ENCODE measurements at regions not wholly inside any gene's neighbourhood (a gene's known extent, or its start where the extent isn't known, plus 50 kb on each side); places are given as distances from the start of the nearest gene placed in this dataset.
"Not testable (repeated sequence)": the region's sequence is repeated elsewhere in the genome, so short reads cannot be mapped to it uniquely, and the experiment has no call there.

DNA sequence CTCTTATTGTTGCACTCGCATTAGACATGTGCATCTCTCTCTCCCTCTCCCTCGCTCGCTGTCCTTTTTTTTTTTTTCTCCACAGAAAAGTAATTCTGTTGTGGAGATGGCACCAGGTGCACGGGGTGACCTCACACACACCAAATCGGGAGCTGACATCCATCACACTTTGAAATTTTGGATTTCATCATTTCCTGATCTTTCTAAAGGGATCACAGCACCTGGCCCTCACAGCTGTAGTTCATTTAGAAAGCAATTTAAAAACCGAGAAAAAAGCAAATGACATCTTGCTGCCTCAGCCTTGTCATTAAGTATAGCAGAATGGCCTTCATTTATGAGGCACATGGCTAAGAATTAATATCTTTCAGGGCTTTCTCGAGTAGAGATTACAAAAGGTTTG, 717.2 kb downstream of the RNF144A start:
- no peak for DNase-seq (ENCODE audit: low read depth)
- TF ChIP-seq, protein P1, sequence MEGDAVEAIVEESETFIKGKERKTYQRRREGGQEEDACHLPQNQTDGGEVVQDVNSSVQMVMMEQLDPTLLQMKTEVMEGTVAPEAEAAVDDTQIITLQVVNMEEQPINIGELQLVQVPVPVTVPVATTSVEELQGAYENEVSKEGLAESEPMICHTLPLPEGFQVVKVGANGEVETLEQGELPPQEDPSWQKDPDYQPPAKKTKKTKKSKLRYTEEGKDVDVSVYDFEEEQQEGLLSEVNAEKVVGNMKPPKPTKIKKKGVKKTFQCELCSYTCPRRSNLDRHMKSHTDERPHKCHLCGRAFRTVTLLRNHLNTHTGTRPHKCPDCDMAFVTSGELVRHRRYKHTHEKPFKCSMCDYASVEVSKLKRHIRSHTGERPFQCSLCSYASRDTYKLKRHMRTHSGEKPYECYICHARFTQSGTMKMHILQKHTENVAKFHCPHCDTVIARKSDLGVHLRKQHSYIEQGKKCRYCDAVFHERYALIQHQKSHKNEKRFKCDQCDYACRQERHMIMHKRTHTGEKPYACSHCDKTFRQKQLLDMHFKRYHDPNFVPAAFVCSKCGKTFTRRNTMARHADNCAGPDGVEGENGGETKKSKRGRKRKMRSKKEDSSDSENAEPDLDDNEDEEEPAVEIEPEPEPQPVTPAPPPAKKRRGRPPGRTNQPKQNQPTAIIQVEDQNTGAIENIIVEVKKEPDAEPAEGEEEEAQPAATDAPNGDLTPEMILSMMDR (IDR thresholded peaks at IDR 0.05; ENCODE audit: low read length, missing control alignments) = no peak
- H3K4me3 ChIP-seq (replicated peaks; ENCODE audit: low read depth, low read length) = no peak overlapping the region

DNA sequence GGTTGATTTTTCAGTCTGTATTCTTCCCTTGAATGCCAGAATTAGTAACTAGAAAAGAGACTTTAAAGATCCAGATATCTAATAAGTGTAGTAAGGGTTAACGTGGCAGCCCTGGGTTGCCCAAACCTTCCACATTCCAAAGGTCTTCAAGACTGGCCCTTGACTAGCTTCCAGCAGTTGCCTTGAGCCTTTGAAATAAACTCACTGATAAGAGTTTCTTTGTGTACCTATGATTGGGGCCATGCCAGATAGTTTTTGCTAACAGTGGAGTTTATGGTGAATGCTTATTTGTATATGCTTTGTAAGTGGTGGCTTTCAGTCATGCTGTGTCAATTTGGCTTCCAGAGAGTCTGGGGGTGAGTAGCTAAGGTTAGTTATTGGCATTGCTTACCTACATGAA, 722.3 kb downstream of the RNF144A start:
- no peak overlapping the region for H3K4me3 ChIP-seq (replicated peaks; ENCODE audit: low read depth, low read length)
- DNase-seq (ENCODE audit: low read depth) = no peak
- TF ChIP-seq, protein P1 (IDR thresholded peaks at IDR 0.05; ENCODE audit: low read length, missing control alignments) = no peak

DNA sequence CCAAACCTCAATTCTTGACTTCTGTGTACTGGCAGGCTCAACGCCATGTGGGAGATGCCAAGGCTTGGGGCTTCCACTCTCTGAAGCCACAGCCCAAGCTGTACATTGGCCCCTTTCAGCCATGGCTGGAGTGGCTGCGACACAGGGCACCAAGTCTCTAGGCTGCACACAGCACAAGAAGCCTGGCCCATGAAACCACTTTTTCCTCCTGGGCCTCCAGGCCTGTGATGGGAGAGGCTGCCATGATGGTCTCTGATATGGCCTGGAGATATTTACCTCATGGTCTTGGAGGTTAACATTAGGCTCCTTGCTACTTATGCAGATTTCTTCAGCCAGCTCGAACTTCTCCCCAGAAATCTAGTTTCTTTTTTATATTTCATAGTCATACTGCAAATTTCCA, 724.1 kb downstream of the RNF144A start:
- DNase-seq (ENCODE audit: low read depth); H3K4me3 ChIP-seq (replicated peaks; ENCODE audit: low read depth, low read length): not testable (repeated sequence)

DNA sequence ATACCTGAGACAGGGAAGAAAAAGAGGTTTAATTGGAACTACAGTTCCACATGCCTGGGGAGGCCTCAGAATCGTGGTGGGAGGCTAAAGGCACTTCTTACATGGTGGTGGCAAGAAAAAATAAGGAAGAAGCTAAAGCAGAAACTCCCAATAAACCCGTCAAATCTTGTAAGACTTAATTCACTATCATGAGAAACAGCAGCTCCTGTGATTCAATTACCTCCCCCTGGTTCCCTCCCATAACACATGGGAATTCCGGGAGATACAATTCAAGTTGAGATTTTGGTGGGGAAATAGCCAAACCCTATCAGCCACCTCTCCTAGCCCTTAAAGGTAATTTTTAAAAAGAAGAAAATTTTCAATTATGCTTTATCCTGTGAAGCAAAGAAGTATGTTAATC, 728.8 kb downstream of the RNF144A start:
- TF ChIP-seq, protein P1 (IDR thresholded peaks at IDR 0.05; ENCODE audit: low read length, missing control alignments) = no peak
- no peak overlapping the region for H3K4me3 ChIP-seq (replicated peaks; ENCODE audit: low read depth, low read length)
- DNase-seq (ENCODE audit: low read depth) = no peak

DNA sequence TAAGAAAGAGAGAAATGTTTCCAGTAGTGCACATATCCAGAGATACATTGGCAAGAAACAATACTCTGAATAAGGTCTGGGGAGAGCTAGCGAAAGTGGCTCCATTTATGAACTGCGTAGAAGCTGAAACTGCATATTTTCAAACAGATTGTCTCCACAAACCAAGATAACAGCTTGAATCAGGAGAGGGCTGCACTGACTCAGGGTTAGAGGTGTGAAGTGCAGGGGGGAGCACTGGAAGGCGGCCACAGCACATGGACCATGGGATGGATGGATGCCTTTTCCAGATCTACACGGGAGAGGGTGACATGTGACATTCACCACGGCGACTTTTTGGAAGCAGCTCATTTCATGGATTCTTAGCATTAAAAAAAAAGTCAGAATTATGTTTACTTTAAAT, 729.4 kb downstream of the RNF144A start:
- no peak overlapping the region for H3K4me3 ChIP-seq (replicated peaks; ENCODE audit: low read depth, low read length)
- TF ChIP-seq, protein P1 (IDR thresholded peaks at IDR 0.05; ENCODE audit: low read length, missing control alignments) = no peak
- DNase-seq (ENCODE audit: low read depth) = no peak

DNA sequence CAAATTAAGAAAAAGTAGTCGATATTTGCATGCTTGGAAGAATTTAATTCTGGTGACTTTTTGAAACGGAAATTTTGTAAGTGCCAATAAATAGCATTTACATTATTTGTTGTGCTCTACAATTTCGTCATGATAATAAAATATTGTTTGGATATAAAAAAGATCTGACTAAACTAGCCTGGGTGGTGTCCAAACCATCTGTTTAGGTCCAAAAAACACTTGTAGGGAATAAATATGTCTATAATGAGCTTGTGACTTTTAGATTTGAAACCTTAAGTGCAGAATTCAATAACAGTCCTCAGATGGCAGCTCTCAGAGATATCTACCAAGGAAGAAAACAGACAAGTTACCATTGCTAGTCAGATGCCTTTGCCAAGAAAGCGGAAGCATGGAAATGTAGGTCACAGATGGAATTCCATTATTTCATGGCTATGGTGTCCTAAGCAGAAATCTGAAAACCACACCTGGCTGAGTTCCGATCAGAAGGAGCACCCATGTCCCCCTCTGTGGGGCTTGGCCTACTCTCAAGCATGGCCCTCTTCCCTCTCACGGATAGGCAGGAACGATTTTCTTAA, 731.1 kb downstream of the RNF144A start:
- no peak overlapping the region for H3K4me3 ChIP-seq (replicated peaks; ENCODE audit: low read depth, low read length)
- TF ChIP-seq, protein P1 (IDR thresholded peaks at IDR 0.05; ENCODE audit: low read length, missing control alignments) = no peak
- no peak for DNase-seq (ENCODE audit: low read depth)

DNA sequence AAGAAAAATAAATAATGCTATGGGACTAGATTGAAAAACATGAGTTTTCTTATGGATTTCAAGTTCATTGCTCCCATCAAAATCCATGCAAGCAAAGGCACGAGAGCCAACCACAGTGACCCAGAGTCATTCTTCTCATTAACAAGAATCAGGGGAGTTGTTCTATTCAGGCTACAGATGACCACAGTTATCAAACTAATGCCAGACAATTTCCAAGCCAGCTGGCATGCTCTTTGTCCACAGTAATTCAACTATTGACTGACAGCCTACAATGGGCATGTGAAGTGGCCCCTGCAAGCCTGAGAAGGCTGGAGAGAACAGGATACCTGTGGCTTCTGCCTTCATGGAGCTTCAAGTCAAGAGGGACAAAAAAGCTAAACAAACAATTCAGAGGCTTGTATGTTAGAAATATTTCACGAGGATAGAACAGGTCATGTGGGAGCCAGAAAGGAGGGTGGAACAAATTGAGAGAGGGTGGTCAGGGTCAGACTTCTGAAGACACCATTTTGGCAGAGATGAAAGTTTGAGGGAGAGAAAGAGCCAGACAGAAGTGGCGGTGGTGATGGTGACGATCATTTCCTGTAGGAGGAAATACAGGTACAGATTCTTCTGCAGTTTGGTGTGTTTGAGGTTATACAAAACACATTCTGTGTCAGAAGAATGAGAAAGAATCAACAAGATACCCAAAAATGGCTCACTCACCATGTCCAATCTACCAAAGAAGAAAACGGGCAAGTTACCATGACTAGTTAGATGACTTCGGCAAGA, 732.4 kb downstream of the RNF144A start:
- no peak for DNase-seq (ENCODE audit: low read depth)
- TF ChIP-seq, protein P1 (IDR thresholded peaks at IDR 0.05; ENCODE audit: low read length, missing control alignments) = no peak
- no peak overlapping the region for H3K4me3 ChIP-seq (replicated peaks; ENCODE audit: low read depth, low read length)

Measured in fibroblast of pulmonary artery (primary cell).